COLO829 (cell line): ENCODE measurements at regions not wholly inside any gene's neighbourhood (a gene's known extent, or its start where the extent isn't known, plus 50 kb on each side); places are given as distances from the start of the nearest gene placed in this dataset.

Experiments used
- DNase-seq: peaks from one replicate; pipeline ENCODE4 v3.0.0; 2012; ENCODE audit warnings: low spot score

DNA sequence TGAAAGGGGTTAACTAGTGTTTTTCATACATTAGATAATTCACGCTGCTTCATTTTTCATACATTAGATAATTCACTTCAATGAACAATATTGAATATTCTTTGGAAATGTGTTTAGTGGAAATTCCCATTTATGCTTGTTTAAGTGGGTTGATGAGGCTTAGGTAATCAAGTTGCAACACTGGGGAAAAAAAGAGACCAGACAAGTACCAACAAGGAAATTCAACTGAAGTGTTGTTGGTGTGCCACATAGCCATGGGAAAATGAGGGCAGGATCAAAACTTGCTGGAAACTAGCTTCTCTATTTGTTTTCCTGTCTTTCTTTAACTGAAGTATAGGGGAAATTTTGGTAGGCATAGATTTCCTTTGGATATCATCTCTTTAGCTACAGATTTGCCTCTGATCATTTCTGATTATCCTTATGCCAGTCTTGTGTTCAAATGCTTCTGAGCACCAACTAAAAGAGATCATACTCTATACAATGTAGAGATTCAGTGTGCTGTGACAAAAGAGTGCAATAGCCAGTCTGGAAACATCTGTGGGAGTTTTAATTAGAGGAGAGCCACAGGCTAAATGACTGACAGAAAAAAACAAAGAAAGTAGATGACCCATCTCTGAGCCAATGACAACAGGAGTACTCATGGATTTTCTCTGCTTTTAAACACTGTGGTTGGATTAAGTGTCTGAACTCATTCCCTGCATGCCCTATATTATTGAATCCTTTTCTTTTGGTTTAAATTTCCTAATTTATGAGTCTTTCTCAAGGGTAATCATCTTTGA lies 67.6 kb upstream of the CTSC start:
- no peak for DNase-seq

DNA sequence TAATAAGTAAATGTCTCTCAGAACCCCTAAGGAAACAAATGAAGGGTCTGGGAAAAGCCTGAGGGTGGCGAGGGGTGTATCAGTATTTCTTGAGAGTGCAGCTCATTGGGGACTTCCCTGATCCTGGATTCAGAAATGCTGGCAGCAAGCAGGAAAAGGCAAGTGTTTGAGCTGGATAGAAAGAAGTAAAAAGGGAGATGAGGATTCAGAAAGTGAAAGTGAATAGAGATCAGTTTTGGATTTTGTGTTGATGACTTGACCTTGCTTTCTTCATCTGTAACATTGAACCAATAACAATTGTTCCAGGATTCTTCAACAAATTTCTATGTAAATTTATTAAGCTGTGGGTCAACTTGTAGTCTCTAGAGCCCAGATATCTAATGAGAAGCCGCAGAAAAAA lies 66.9 kb upstream of the CTSC start:
- DNase-seq: no peak

DNA sequence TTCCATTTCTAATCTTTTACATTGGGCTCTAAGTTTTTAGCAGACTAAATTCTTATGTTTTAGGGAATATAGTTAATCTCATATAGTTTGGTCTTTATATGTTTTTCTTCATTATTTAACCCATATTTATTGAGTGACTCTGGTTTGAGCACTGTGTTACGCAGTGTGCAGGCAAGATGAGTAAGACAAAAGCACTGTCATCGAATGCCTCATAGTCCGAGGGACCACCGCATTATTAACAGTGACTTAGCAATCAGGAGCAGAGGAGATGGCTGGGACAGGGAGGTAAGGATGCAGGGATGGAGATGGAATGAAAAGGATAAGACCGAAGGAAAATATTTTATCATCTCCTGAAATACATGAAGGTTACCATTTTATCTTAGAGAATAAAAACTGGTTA lies 65.2 kb upstream of the CTSC start:
- no peak for DNase-seq

DNA sequence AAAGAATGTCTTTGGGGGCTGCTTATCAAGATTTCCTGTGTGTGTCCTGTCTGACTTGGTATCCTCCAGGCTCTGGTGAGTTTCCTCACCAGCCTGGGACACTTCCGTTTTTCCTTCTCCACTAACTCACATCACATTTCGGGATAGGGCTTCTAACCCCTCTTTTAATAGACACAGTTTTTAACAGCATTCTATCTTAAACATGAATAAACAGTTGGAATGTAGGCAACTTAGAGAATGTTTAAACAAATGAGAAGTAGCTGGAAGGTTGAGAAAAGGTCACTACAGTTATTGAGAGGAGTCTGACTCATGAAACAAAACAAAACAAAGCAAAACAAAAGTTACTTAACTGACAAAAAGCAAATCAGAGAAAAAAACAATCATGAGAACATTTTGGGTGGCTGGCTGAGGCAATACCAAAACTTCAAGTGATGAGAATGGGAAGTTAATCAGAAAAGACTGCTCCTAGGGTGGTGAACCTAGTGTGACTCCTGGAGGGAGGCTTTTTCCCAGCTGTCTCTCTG lies 64.7 kb upstream of the CTSC start:
- no peak for DNase-seq

DNA sequence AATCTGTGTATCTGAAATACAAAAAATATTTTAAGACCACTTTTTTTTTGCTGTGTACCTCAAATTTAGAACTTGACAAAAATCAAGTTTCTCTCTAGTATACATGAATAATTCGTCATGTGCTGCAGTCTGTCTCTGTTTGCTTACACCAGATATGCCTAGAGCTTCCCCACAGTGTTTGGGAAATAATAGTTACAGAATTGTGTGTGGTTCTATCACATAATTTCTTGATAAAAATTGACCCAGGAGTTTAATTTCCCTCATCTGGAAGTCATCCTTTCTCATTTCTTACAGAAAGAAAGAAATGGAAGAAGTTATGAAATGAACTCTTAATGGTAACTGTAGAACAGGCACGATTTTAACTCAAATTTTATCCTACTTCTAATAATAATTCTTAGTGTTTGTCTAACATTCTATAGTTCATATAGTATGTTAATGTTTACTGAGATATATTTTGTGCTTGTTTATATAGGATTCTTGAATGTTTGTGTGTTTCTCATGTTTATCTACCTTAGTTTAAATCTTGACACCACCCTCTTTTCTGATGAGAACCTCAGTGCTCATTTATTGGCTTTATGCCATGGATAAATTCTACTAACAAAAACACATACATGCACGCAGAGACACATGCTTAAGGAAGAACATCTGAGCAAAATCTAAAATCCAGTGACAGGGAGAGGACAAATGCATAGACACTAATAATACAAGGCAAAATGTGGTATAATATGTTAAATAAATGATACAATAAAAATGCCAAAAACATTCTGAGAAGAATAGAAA lies 61.4 kb upstream of the CTSC start:
- no peak for DNase-seq

DNA sequence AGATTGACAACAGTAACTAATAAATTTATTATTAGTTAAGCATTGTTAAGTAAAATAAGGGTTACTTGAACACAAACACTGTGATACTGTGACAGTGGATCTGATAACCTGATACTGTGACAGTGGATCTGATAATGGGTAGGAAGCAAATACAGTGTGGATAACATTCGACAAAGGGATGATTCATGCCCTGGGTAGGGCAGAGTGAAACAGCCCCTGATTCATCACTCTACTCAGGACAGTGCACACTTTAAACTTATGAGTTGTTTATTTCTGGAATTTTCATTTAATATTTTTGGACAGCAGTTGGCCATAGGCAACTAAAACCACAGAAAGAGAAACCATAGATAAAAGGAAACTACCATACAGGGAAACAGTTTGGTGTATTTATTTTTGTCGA lies 60.8 kb upstream of the CTSC start:
- peak; percentile 60 for DNase-seq

DNA sequence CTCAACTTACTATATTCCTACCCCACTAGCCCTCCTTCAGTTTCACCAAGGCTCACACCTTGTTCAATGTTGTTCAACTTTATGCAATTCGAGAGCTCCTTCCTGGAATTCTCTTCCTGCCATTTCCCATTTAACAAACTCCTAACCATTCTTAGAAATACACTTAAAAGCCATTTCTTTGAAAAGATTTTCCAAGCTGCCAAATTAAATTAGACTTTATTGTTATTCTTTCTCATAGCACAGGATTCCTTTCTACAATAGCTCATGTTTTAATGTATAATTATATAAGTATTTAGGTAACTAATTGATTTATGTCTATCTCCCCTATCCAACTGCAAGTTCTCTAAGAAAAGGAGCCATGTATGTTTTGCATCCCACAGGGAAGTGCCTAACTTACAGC lies 52.7 kb upstream of the CTSC start:
- DNase-seq: no peak

DNA sequence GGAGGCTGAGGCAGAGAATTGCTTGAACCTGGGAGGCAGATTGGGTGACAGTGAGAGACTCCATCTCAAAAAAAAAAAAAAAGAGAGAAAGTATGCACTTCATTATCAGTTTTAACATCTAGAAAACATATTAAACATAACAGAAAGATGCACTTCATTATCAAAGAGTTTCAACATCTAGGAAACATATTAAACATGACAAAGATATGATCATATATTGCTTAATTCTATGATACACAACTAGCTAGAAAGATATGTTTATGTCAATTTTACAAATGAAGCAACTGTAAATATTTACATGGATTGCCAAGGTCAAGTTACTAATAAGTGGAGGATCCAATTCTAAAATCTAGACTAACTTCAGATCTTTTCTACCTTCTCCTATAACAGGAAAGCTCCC lies 50.4 kb upstream of the CTSC start:
- DNase-seq: no peak
